RWPE2 (cell line): ENCODE measurements at regions not wholly inside any gene's neighbourhood (a gene's known extent, or its start where the extent isn't known, plus 50 kb on each side); places are given as distances from the start of the nearest gene placed in this dataset.

Experiments
- ATAC-seq: fragments of 200-7000 bp; cut with Tn5 transposase; 3 replicates; pipeline ENCODE4 v1.9.1; 2021; ENCODE audit warnings: low read depth
- DNase-seq: peaks from one replicate; pipeline ENCODE4 v3.0.0-alpha.2; 2020; ENCODE audit warnings: low spot score
- H3K27ac ChIP-seq: fragments of 450-650 bp; 2 replicates; pipeline ENCODE4 v1.5.1; 2017; ENCODE audit warnings: mild to moderate bottlenecking; ENCODE audit not compliant: poor library complexity, severe bottlenecking
- H3K27me3 ChIP-seq: fragments of 250-450 bp; sonication (Bioruptor Pico); 2 replicates; pipeline ENCODE4 v1.5.1; 2021; ENCODE audit warnings: mild to moderate bottlenecking, moderate library complexity; ENCODE audit not compliant: insufficient read depth, poor library complexity, severe bottlenecking
- H3K36me3 ChIP-seq: fragments of 250-450 bp; sonication (Bioruptor Pico); 2 replicates; pipeline ENCODE4 v1.5.1; 2020; ENCODE audit warnings: low read depth, mild to moderate bottlenecking, moderate library complexity
- H3K4me1 ChIP-seq: fragments of 250-450 bp; sonication (Bioruptor Pico); 2 replicates; pipeline ENCODE4 v1.5.1; 2021; ENCODE audit warnings: mild to moderate bottlenecking, moderate library complexity; ENCODE audit not compliant: insufficient read depth, poor library complexity, severe bottlenecking
- H3K4me3 ChIP-seq: fragments of 250-450 bp; sonication (Bioruptor Pico); 2 replicates; pipeline ENCODE4 v1.5.1; 2021; ENCODE audit warnings: mild to moderate bottlenecking, moderate library complexity; ENCODE audit not compliant: severe bottlenecking
- H3K9me3 ChIP-seq: fragments of 250-450 bp; sonication (Bioruptor Pico); 2 replicates; pipeline ENCODE4 v1.5.1; 2021; ENCODE audit warnings: mild to moderate bottlenecking, moderate library complexity; ENCODE audit not compliant: severe bottlenecking
- TF ChIP-seq, protein P1 (sequence below): fragments of 450-650 bp; IDR thresholded peaks from one replicate; pipeline ENCODE4 v1.5.1; 2017; ENCODE audit warnings: mild to moderate bottlenecking, moderate library complexity; ENCODE audit not compliant: poor library complexity, severe bottlenecking

DNA sequence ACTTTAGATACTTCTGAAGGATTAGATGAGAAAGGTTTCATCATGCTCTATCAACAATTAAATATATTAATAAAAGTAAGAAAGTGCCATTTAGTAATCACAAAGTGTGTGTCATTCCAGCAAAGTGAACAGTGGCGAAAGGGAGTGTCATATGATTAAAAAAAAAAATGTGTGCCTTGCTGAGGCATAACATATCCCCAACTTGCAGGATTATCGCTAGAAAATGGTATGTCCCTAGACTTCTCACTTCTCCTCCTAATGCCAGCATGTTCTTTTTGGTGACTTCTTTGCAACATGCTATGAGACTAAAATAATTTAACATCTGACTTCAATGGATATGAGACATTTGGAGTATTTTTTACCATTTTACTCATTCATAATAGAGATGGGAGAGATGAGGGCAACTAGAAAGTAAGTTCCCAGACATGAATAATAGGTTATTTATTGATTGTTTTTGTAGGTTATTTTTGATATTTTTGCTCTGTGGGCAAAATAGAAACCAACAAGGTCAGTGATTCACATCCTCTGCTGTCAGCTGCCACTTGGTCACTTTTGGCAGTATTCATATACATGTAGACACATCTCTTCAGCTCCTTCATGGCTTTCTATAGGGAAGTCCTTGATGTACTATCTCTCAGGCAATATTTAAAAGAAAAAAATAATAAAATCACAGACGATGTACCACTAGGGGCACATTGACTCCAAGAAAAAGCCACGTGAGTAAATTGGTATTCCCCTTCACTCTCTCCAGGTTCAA is 370.1 kb downstream of the BMP2 start:
- Histone ChIP-seq H3K4me1 (no peaks in the 10 kb centered on the region), H3K9me3 (no peaks in the 10 kb centered on the region), H3K4me3 (no peak overlapping the region), H3K27ac (no peak overlapping the region), H3K36me3 (no peaks in the 10 kb centered on the region), H3K27me3 (no peaks in the 10 kb centered on the region)
- DNase-seq (no peak), ATAC-seq (no peak)
- TF ChIP-seq, protein P1, sequence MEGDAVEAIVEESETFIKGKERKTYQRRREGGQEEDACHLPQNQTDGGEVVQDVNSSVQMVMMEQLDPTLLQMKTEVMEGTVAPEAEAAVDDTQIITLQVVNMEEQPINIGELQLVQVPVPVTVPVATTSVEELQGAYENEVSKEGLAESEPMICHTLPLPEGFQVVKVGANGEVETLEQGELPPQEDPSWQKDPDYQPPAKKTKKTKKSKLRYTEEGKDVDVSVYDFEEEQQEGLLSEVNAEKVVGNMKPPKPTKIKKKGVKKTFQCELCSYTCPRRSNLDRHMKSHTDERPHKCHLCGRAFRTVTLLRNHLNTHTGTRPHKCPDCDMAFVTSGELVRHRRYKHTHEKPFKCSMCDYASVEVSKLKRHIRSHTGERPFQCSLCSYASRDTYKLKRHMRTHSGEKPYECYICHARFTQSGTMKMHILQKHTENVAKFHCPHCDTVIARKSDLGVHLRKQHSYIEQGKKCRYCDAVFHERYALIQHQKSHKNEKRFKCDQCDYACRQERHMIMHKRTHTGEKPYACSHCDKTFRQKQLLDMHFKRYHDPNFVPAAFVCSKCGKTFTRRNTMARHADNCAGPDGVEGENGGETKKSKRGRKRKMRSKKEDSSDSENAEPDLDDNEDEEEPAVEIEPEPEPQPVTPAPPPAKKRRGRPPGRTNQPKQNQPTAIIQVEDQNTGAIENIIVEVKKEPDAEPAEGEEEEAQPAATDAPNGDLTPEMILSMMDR = no peak

DNA sequence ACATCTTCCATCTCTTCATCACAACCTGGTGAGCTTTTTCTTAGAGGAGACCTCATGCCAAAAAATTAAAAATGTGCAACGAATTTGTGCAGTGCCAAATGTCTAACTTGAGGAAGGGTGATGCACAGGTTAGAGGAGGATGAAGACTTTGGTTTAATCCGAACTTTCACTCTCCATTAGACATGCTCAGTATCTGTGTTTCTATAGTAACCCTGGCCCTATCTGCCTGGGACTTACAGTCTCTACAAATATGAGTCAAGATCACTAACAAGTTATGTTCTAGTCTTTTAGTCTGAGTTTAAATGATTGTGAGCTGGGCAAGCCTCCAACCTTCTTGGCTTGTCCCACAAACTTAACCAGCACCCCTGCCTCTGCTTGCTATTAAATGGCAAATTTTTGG is 377.0 kb downstream of the BMP2 start:
- Histone ChIP-seq H3K27me3 (no peaks in the 10 kb centered on the region), H3K4me1 (no peaks in the 10 kb centered on the region), H3K27ac (no peak overlapping the region), H3K9me3 (no peaks in the 10 kb centered on the region), H3K4me3 (no peak overlapping the region), H3K36me3 (no peaks in the 10 kb centered on the region)
- TF ChIP-seq, protein P1 = no peak
- ATAC-seq (no peak), DNase-seq (no peak)

DNA sequence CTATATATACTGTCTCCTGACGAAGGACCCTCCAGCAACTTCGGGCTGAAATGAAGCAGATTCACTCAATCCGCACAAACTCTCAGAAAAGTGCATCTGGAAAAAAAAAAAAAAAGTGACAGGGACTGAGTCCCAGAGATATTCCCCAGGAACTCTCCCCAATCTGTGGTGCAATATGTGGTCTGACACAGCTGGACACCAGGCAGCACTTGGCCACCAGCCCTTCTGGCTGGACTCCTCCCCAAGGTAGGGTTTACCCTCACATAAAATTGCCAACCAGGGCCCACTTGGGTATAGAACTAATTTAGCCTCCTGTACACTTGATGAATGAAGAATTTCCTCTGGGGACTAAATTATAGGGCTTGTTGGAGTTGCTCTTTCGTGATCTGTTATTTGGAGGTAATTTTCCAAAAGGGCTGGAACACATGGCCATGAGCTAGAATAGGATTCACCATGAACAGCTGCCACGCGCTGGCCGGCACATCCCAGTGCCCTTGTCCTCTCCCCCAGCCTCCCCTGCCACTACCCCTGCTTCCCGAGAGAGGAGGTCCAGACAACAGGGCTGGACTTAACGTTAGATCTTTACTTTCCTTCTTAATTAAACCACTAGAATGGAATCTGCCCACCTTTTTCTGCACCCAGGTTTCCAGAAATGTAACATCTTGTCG is 379.2 kb downstream of the BMP2 start:
- Histone ChIP-seq H3K4me3 (no peak overlapping the region), H3K36me3 (no peaks in the 10 kb centered on the region), H3K4me1 (peaks cover 8% of the 10 kb centered on the region), H3K27me3 (no peaks in the 10 kb centered on the region), H3K27ac (no peak overlapping the region), H3K9me3 (no peaks in the 10 kb centered on the region)
- DNase-seq = no peak
- TF ChIP-seq, protein P1 = no peak
- no peak for ATAC-seq

DNA sequence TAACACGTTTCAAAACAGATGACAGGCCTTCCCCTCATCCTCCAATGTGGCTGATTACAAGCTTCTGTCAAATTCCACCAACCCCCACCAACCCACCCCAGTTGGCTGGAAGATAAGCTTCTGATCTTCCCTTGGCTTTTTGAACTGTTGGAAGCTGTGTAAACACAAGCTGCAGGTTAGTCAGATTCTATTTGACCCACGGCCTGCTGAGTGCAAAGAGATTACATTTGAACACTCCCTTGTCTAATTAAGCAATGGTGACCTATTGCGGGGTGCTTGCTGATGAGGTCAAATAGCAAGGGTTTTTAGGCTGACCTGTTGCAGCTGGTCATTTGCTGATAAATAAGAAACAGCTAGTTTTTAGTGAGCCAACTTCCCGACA is 379.7 kb downstream of the BMP2 start:
- Histone ChIP-seq H3K27ac (no peak overlapping the region), H3K4me3 (no peak overlapping the region), H3K4me1 (peaks cover 13% of the 10 kb centered on the region), H3K27me3 (no peaks in the 10 kb centered on the region), H3K9me3 (no peaks in the 10 kb centered on the region), H3K36me3 (no peaks in the 10 kb centered on the region)
- TF ChIP-seq, protein P1 = no peak
- DNase-seq (no peak), ATAC-seq (no peak)
